Thoracic aorta (tissue), 2 donors: ENCODE measurements at regions not wholly inside any gene's neighbourhood (a gene's known extent, or its start where the extent isn't known, plus 50 kb on each side); places are given as distances from the start of the nearest gene placed in this dataset.

Experiments
- ATAC-seq: fragments of 150-250 bp; one replicate; pipeline ENCODE4 v1.8.0; 2017; ENCODE audit warnings: low read depth; ENCODE audit not compliant: insufficient number of reproducible peaks, low FRiP score
- DNase-seq: peaks from one replicate; pipeline ENCODE4 v3.0.0-alpha.2; 2020; ENCODE audit warnings: low spot score
- H3K27ac ChIP-seq, 2 donors: fragments of 200-600 bp; sonication (generic); 1 replicate in 1 of 2; 2 replicates in 1 of 2; pipeline ENCODE4 v1.5.1; 2016; ENCODE audit warnings: mild to moderate bottlenecking in 2 of 2, moderate library complexity in 2 of 2
- H3K27me3 ChIP-seq: fragments of 200-600 bp; sonication (generic); replicated peaks from 2 replicates; pipeline ENCODE4 v1.6.0; 2016; ENCODE audit warnings: mild to moderate bottlenecking; ENCODE audit not compliant: insufficient read depth
- H3K36me3 ChIP-seq: fragments of 200-600 bp; sonication (generic); one replicate; pipeline ENCODE4 v1.5.1; 2016
- H3K4me1 ChIP-seq, 2 donors: fragments of 200-600 bp; sonication (generic); 1 replicate in 1 of 2; 2 replicates in 1 of 2; pipeline versions ENCODE4 v1.5.1 to v1.6.0; 2016; ENCODE audit warnings: low read depth in 2 of 2, mild to moderate bottlenecking in 1 of 2; ENCODE audit not compliant: control insufficient read depth in 1 of 2
- H3K4me3 ChIP-seq: fragments of 200-600 bp; sonication (generic); 2 replicates; pipeline ENCODE4 v1.5.1; 2016; ENCODE audit warnings: mild to moderate bottlenecking
- H3K9me3 ChIP-seq: fragments of 200-600 bp; sonication (generic); 2 replicates; pipeline ENCODE4 v1.5.1; 2016
- TF ChIP-seq, protein P1 (sequence below): fragments of 200-600 bp; sonication (generic); IDR thresholded peaks from one replicate; pipeline ENCODE4 v1.5.1; 2019; ENCODE audit warnings: antibody characterized with exemption

DNA sequence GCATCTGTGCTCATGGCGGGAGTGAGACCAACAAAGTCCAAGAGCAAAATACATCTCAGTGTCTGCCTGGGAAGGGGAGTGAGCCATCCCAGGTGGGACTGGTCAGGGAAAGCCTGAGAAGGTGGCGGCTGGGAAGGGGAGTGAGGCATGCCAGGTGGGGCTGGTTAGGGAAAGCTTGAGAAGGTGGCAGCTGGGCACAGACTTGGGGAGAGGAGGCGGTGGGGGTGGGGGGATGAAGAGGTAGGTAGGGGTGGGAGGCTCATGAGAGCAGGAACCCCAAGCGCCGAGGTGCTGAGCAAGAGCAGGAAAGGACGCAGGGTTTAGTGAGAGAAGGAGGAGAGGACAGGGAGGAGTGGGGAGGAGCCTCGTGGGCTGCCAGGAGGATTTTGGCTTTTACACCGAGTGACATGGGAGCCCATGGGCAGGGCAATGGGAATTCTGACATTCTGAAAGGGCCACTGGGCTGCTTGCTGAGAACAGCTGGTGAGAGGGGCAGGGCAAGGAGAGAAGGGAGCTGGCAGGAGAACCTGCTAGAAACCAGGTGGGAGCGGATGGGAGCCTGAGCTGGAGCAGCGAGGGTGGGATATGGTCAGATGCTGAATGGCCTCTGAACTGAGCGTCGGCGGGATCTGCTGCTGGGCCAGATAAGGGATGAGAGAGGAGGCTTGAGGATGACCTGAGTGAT is 256.1 kb upstream of the RPL38 start:
- no peak for ATAC-seq
- TF ChIP-seq, protein P1, sequence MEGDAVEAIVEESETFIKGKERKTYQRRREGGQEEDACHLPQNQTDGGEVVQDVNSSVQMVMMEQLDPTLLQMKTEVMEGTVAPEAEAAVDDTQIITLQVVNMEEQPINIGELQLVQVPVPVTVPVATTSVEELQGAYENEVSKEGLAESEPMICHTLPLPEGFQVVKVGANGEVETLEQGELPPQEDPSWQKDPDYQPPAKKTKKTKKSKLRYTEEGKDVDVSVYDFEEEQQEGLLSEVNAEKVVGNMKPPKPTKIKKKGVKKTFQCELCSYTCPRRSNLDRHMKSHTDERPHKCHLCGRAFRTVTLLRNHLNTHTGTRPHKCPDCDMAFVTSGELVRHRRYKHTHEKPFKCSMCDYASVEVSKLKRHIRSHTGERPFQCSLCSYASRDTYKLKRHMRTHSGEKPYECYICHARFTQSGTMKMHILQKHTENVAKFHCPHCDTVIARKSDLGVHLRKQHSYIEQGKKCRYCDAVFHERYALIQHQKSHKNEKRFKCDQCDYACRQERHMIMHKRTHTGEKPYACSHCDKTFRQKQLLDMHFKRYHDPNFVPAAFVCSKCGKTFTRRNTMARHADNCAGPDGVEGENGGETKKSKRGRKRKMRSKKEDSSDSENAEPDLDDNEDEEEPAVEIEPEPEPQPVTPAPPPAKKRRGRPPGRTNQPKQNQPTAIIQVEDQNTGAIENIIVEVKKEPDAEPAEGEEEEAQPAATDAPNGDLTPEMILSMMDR: no peak
- H3K27me3 ChIP-seq: no peaks in the 10 kb centered on the region

GRCh38 chr17:73947966-73948355 is 255.5 kb upstream of the RPL38 start:
- no peak overlapping the region for H3K4me3 ChIP-seq
- H3K36me3 ChIP-seq: no peaks in the 10 kb centered on the region
- no peak overlapping the region for H3K27ac ChIP-seq
- DNase-seq (no peak), ATAC-seq (no peak)
- H3K9me3 ChIP-seq: no peaks in the 10 kb centered on the region
- TF ChIP-seq, protein P1: no peak
- peaks cover 0 to 12% of the 10 kb centered on the region in 2 donors for H3K4me1 ChIP-seq
- no peaks in the 10 kb centered on the region for H3K27me3 ChIP-seq

More for the DNA sequence above, 256.1 kb upstream of the RPL38 start:
- peaks cover 0 to 6% of the 10 kb centered on the region in 2 donors for H3K4me1 ChIP-seq
- no peaks in the 10 kb centered on the region for H3K36me3 ChIP-seq
- H3K27ac ChIP-seq: no peak overlapping the region
- no peaks in the 10 kb centered on the region for H3K9me3 ChIP-seq
- no peak for DNase-seq
- H3K4me3 ChIP-seq: no peak overlapping the region

DNA sequence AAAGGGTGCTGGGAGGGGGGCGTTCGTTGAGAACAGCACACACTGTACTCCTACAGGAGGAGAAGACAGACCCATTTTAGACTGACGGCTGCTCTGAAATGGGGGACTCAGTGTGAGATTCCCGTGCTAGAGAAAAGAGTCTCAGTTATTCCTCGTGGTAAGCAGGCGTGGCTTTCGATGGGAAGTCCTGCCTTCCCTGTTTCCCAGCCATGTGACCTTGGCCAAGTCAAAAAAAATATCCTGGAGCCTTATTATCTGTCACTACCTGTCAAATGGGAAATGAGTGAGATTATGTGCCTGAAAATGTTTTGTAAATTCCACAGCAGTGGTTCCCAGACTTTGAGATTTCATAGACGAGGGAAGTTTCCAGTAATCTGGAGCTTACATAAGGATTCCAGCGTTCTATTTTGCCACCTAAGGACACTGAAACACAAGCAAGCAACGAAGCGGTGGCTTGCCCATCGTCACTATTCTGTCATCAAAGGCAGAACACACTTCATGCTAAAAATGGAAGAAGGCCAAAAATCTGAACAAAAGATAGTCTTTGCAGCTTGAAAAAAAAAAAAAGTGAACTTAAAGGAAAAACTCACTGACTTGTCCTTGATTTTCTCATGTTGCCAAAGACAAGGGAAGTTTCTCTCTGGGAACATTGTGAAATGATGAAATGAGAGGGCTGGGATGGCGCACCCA is 253.4 kb upstream of the RPL38 start:
- Histone ChIP-seq H3K27me3 (no peaks in the 10 kb centered on the region), H3K36me3 (no peaks in the 10 kb centered on the region), H3K4me3 (no peak overlapping the region), H3K27ac (no peak overlapping the region), H3K9me3 (no peaks in the 10 kb centered on the region), H3K4me1 (peaks cover 0 to 13% of the 10 kb centered on the region in 2 donors)
- ATAC-seq (no peak), DNase-seq (no peak)
- TF ChIP-seq, protein P1: no peak

- Histone ChIP-seq H3K4me3 (no peak overlapping the region), H3K27ac (no peak overlapping the region), H3K36me3 (no peaks in the 10 kb centered on the region), H3K9me3 (no peaks in the 10 kb centered on the region), H3K4me1 (peaks cover 0 to 13% of the 10 kb centered on the region in 2 donors), H3K27me3 (no peaks in the 10 kb centered on the region)
- TF ChIP-seq, protein P1: no peak
- DNase-seq (no peak), ATAC-seq (no peak)
These were observed 252.9 kb upstream of the RPL38 start for GRCh38 chr17:73950593-73950914.

DNA sequence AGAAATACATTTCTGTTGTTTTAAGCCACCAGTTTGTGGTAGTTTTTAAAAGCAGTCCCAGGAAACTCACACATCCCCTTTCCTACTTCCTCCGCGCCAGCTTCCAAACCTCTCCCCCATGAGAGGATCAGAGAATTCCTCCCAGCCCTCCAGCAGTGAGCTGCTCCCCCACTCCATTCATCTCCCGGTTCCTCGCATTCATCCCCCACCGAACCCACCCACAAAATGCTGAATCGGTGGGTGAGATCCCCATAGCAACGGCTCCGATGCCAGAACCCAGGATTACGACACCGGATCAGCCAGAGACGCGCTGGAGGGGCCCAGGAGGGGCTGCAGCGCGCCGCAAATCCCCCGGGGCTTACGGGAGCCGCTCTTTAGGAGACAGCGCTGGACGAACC is 251.4 kb upstream of the RPL38 start:
- H3K9me3 ChIP-seq: no peaks in the 10 kb centered on the region
- TF ChIP-seq, protein P1: no peak
- no peaks in the 10 kb centered on the region for H3K36me3 ChIP-seq
- no peak for DNase-seq
- H3K4me3 ChIP-seq: peak overlapping the region; percentile 55
- H3K27ac ChIP-seq: no peak overlapping the region
- no peak for ATAC-seq
- H3K4me1 ChIP-seq: peaks cover 0 to 13% of the 10 kb centered on the region in 2 donors
- no peaks in the 10 kb centered on the region for H3K27me3 ChIP-seq
